Liver (tissue), 8 donors: ENCODE measurements at regions not wholly inside any gene's neighbourhood (a gene's known extent, or its start where the extent isn't known, plus 50 kb on each side); places are given as distances from the start of the nearest gene placed in this dataset.

Experiments
- DNase-seq: peaks from one replicate; pipeline ENCODE4 v3.0.0-alpha.2; 2017; ENCODE audit warnings: low spot score
- H3K27ac ChIP-seq, 2 donors: one replicate each; pipeline ENCODE4 v1.7.0; 2013; ENCODE audit warnings: inconsistent platforms in 2 of 2, low read length in 2 of 2, control low read depth in 1 of 2, low read depth in 1 of 2, mild to moderate bottlenecking in 1 of 2
- H3K27me3 ChIP-seq, 4 donors: one replicate each; pipeline versions ENCODE4 v1.6.1 to v1.7.0; 2013; ENCODE audit warnings: low read length in 3 of 4, inconsistent platforms in 1 of 4, mild to moderate bottlenecking in 1 of 4, moderate library complexity in 1 of 4; ENCODE audit not compliant: control insufficient read depth in 4 of 4, insufficient read depth in 4 of 4
- H3K36me3 ChIP-seq, 4 donors: one replicate each; pipeline versions ENCODE4 v1.6.1 to v1.7.0; 2013; ENCODE audit warnings: low read length in 3 of 4, mild to moderate bottlenecking in 3 of 4, low read depth in 1 of 4, moderate library complexity in 1 of 4; ENCODE audit not compliant: control insufficient read depth in 4 of 4, insufficient read depth in 3 of 4
- H3K4me1 ChIP-seq, 4 donors: one replicate each; pipeline versions ENCODE4 v1.6.1 to v1.7.0; 2013; ENCODE audit warnings: low read length in 3 of 4, mild to moderate bottlenecking in 3 of 4, moderate library complexity in 1 of 4; ENCODE audit not compliant: control insufficient read depth in 4 of 4, insufficient read depth in 4 of 4
- H3K4me3 ChIP-seq, 3 donors: one replicate each; pipeline versions ENCODE4 v1.6.1 to v1.7.0; 2013; ENCODE audit warnings: low read length in 3 of 3, control low read depth in 1 of 3, low read depth in 1 of 3, mild to moderate bottlenecking in 1 of 3
- H3K9ac ChIP-seq, 2 donors: one replicate each; pipeline ENCODE4 v1.7.0; 2013; ENCODE audit warnings: low read length in 2 of 2, mild to moderate bottlenecking in 2 of 2, moderate library complexity in 2 of 2, control low read depth in 1 of 2, low read depth in 1 of 2
- H3K9me3 ChIP-seq, 4 donors: one replicate each; pipeline versions ENCODE4 v1.6.1 to v1.7.0; 2013; ENCODE audit warnings: low read length in 3 of 4; ENCODE audit not compliant: control insufficient read depth in 4 of 4
- EGR1 ChIP-seq, 2 donors: IDR thresholded peaks; 2 replicates each; pipeline ENCODE4 v1.6.1; 2016 to 2018; ENCODE audit warnings: antibody characterized with exemption in 2 of 2, low read depth in 2 of 2
- FOXA1 ChIP-seq: IDR thresholded peaks from 2 replicates; pipeline ENCODE4 v1.6.1; 2016; ENCODE audit warnings: antibody characterized with exemption
- FOXA2 ChIP-seq: IDR thresholded peaks from 2 replicates; pipeline ENCODE4 v1.6.1; 2016; ENCODE audit warnings: antibody characterized with exemption
- GABPA ChIP-seq, 2 donors: IDR thresholded peaks in 1 of 2; conservative IDR thresholded peaks in 1 of 2; 2 replicates each; pipeline ENCODE4 v1.6.1; 2016; ENCODE audit warnings: antibody characterized with exemption in 2 of 2, mild to moderate bottlenecking in 1 of 2, moderate library complexity in 1 of 2
- HNF4A ChIP-seq, 2 donors: conservative IDR thresholded peaks; 2 replicates each; pipeline ENCODE4 v1.6.1; 2016; ENCODE audit warnings: antibody characterized with exemption in 2 of 2, mild to moderate bottlenecking in 2 of 2
- HNF4G ChIP-seq: IDR thresholded peaks from 2 replicates; pipeline ENCODE4 v1.6.1; 2016; ENCODE audit warnings: antibody characterized with exemption
- JUND ChIP-seq, 2 donors: IDR thresholded peaks; 2 replicates each; pipeline ENCODE4 v1.6.1; 2016; ENCODE audit warnings: antibody characterized with exemption in 2 of 2
- NR2F2 ChIP-seq: IDR thresholded peaks from 2 replicates; pipeline ENCODE4 v1.6.1; 2016; ENCODE audit warnings: antibody characterized with exemption
- RAD21 ChIP-seq, 2 donors: IDR thresholded peaks; 2 replicates each; pipeline ENCODE4 v1.6.1; 2016; ENCODE audit warnings: antibody characterized with exemption in 2 of 2, mild to moderate bottlenecking in 2 of 2
- RXRA ChIP-seq, 2 donors: IDR thresholded peaks; 2 replicates each; pipeline ENCODE4 v1.6.1; 2017 to 2018; ENCODE audit warnings: antibody characterized with exemption in 2 of 2, mild to moderate bottlenecking in 1 of 2
- SP1 ChIP-seq: IDR thresholded peaks from 2 replicates; pipeline ENCODE4 v1.6.1; 2018; ENCODE audit warnings: antibody characterized with exemption, mild to moderate bottlenecking
- TAF1 ChIP-seq: conservative IDR thresholded peaks from 2 replicates; pipeline ENCODE4 v1.6.1; 2016; ENCODE audit warnings: antibody characterized with exemption, mild to moderate bottlenecking
- YY1 ChIP-seq: IDR thresholded peaks from 2 replicates; pipeline ENCODE4 v1.6.1; 2016; ENCODE audit warnings: antibody characterized with exemption, mild to moderate bottlenecking
- WGBS: extraction: QIAGEN DNeasy Blood & Tissue Kit; methylation state at CpG from one replicate; pipeline ENCODE4 v1.1.7; 2013; 5-methylcytosine and 5-hydroxymethylcytosine counted together
- TF ChIP-seq, protein P1 (sequence below): IDR thresholded peaks from 2 replicates; pipeline ENCODE4 v1.6.1; 2016; ENCODE audit warnings: antibody characterized with exemption, mild to moderate bottlenecking
- TF ChIP-seq, protein P2 (sequence below): IDR thresholded peaks from 2 replicates; pipeline ENCODE4 v1.6.1; 2016; ENCODE audit warnings: antibody characterized with exemption
- TF ChIP-seq, protein P3 (sequence below): IDR thresholded peaks from 2 replicates; pipeline ENCODE4 v1.6.1; 2016; ENCODE audit warnings: antibody characterized with exemption
- TF ChIP-seq, protein P4 (sequence below): fragments of 150-350 bp; IDR thresholded peaks from 2 replicates; pipeline ENCODE4 v1.5.1; 2017; ENCODE audit warnings: improper control_type of control experiment, low read depth, low read length; ENCODE audit not compliant: missing input control
- TF ChIP-seq, protein P5 (sequence below): IDR thresholded peaks from 2 replicates; pipeline ENCODE4 v1.6.1; 2016; ENCODE audit warnings: antibody characterized with exemption
- donor health status: healthy.
- donor health status: healthy.
- donor health status: healthy.
- donor health status: healthy.
- donor health status: healthy.

DNA sequence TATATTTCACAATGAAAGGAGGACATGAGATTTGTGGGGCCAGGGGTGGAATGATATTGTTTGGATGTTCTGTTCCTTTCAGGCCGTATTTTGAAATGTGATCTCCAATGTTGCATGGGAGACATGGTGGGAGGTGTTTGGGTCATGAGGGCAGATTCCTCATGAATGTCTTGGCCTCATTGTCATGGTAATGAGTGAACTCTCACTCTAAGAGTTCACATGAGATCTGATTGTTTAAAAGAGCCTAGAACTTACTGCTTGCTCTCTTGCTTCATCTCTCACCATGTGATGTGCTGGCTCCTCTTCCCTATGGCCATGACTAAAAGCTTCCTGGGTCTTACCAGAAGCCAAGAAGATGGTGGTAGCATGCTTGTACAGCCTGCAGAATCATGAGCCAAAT, 1183.0 kb downstream of the TECRL start:
- Histone ChIP-seq H3K4me1 (no peaks in the 10 kb centered on the region), H3K9me3 (peaks cover 0 to 7% (median 0%) of the 10 kb centered on the region in 4 donors), H3K27me3 (no peaks in the 10 kb centered on the region), H3K9ac (no peak overlapping the region), H3K36me3 (no peaks in the 10 kb centered on the region), H3K27ac (no peak overlapping the region), H3K4me3 (no peak overlapping the region)
- WGBS: 63% methylated on average over 1 of the region's 1 CpG
- TF ChIP-seq JUND (IDR thresholded peaks at IDR 0.05) (no peak), SP1 (no peak), TAF1 (no peak), NR2F2 (no peak), GABPA (IDR thresholded peaks at IDR 0.05 in 1 of 2, conservative IDR thresholded peaks at IDR 0.05 in 1 of 2) (no peak), YY1 (no peak), HNF4A (conservative IDR thresholded peaks at IDR 0.05) (no peak)
- TF ChIP-seq, protein P1, sequence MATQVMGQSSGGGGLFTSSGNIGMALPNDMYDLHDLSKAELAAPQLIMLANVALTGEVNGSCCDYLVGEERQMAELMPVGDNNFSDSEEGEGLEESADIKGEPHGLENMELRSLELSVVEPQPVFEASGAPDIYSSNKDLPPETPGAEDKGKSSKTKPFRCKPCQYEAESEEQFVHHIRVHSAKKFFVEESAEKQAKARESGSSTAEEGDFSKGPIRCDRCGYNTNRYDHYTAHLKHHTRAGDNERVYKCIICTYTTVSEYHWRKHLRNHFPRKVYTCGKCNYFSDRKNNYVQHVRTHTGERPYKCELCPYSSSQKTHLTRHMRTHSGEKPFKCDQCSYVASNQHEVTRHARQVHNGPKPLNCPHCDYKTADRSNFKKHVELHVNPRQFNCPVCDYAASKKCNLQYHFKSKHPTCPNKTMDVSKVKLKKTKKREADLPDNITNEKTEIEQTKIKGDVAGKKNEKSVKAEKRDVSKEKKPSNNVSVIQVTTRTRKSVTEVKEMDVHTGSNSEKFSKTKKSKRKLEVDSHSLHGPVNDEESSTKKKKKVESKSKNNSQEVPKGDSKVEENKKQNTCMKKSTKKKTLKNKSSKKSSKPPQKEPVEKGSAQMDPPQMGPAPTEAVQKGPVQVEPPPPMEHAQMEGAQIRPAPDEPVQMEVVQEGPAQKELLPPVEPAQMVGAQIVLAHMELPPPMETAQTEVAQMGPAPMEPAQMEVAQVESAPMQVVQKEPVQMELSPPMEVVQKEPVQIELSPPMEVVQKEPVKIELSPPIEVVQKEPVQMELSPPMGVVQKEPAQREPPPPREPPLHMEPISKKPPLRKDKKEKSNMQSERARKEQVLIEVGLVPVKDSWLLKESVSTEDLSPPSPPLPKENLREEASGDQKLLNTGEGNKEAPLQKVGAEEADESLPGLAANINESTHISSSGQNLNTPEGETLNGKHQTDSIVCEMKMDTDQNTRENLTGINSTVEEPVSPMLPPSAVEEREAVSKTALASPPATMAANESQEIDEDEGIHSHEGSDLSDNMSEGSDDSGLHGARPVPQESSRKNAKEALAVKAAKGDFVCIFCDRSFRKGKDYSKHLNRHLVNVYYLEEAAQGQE: no peak
- TF ChIP-seq, protein P2, sequence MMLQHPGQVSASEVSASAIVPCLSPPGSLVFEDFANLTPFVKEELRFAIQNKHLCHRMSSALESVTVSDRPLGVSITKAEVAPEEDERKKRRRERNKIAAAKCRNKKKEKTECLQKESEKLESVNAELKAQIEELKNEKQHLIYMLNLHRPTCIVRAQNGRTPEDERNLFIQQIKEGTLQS: no peak
- TF ChIP-seq, protein P3, sequence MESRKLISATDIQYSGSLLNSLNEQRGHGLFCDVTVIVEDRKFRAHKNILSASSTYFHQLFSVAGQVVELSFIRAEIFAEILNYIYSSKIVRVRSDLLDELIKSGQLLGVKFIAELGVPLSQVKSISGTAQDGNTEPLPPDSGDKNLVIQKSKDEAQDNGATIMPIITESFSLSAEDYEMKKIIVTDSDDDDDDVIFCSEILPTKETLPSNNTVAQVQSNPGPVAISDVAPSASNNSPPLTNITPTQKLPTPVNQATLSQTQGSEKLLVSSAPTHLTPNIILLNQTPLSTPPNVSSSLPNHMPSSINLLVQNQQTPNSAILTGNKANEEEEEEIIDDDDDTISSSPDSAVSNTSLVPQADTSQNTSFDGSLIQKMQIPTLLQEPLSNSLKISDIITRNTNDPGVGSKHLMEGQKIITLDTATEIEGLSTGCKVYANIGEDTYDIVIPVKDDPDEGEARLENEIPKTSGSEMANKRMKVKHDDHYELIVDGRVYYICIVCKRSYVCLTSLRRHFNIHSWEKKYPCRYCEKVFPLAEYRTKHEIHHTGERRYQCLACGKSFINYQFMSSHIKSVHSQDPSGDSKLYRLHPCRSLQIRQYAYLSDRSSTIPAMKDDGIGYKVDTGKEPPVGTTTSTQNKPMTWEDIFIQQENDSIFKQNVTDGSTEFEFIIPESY: no peak
- TF ChIP-seq, protein P4, sequence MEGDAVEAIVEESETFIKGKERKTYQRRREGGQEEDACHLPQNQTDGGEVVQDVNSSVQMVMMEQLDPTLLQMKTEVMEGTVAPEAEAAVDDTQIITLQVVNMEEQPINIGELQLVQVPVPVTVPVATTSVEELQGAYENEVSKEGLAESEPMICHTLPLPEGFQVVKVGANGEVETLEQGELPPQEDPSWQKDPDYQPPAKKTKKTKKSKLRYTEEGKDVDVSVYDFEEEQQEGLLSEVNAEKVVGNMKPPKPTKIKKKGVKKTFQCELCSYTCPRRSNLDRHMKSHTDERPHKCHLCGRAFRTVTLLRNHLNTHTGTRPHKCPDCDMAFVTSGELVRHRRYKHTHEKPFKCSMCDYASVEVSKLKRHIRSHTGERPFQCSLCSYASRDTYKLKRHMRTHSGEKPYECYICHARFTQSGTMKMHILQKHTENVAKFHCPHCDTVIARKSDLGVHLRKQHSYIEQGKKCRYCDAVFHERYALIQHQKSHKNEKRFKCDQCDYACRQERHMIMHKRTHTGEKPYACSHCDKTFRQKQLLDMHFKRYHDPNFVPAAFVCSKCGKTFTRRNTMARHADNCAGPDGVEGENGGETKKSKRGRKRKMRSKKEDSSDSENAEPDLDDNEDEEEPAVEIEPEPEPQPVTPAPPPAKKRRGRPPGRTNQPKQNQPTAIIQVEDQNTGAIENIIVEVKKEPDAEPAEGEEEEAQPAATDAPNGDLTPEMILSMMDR: no peak
- TF ChIP-seq, protein P5, sequence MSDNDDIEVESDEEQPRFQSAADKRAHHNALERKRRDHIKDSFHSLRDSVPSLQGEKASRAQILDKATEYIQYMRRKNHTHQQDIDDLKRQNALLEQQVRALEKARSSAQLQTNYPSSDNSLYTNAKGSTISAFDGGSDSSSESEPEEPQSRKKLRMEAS: no peak
- DNase-seq: no peak

DNA sequence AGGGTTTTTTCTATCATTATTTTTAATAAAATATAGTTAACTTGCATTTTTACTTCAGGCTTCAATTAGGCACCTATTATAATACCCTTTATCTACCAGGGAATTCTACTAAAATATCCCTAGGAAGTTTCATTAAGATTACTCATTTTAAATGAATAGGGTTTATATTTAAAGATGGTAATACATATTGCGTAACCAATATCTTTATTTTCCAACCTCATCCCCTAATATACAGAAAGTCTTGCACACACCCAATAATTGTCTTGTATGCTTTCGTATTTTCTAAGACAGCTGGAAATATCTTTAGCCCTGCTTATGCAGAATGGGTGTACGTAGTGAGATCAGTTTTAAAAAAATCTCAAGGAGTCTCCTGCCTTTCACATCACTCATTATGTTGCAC, 1186.8 kb downstream of the TECRL start:
- H3K27ac ChIP-seq: no peak overlapping the region
- no peaks in the 10 kb centered on the region for H3K4me1 ChIP-seq
- TF ChIP-seq, protein P4: no peak
- TF ChIP-seq GABPA (IDR thresholded peaks at IDR 0.05 in 1 of 2, conservative IDR thresholded peaks at IDR 0.05 in 1 of 2): no peak
- no peak for TF ChIP-seq TAF1
- no peak for TF ChIP-seq FOXA1
- TF ChIP-seq, protein P3: no peak
- no peak for TF ChIP-seq FOXA2
- no peak for TF ChIP-seq SP1
- no peak for TF ChIP-seq JUND (IDR thresholded peaks at IDR 0.05)
- TF ChIP-seq EGR1 (IDR thresholded peaks at IDR 0.05; ENCODE audit: low read depth in 2 of 2): no peak
- no peak for TF ChIP-seq HNF4G
- TF ChIP-seq NR2F2: no peak
- TF ChIP-seq RAD21 (IDR thresholded peaks at IDR 0.05): no peak
- TF ChIP-seq RXRA (IDR thresholded peaks at IDR 0.05): no peak
- no peak for TF ChIP-seq YY1
- H3K27me3 ChIP-seq: no peaks in the 10 kb centered on the region
- H3K9ac ChIP-seq: no peak overlapping the region
- H3K4me3 ChIP-seq: no peak overlapping the region
- H3K9me3 ChIP-seq: peaks cover 0 to 11% (median 0%) of the 10 kb centered on the region in 4 donors
- no peaks in the 10 kb centered on the region for H3K36me3 ChIP-seq
- WGBS: 78% methylated on average over 3 of the region's 3 CpGs
- DNase-seq: no peak
